BLaER1 (cell line): ENCODE measurements at regions not wholly inside any gene's neighbourhood (a gene's known extent, or its start where the extent isn't known, plus 50 kb on each side); places are given as distances from the start of the nearest gene placed in this dataset.

Source experiments
- H3K27ac ChIP-seq: shearing (Covaris generic); formaldehyde crosslinking; 2 replicates; pipeline ENCODE4 v1.8.1; 2022
- H3K27me3 ChIP-seq: shearing (Covaris generic); formaldehyde crosslinking; 2 replicates; pipeline ENCODE4 v1.8.1; 2022
- H3K36me3 ChIP-seq: shearing (Covaris generic); formaldehyde crosslinking; 2 replicates; pipeline ENCODE4 v1.8.1; 2022
- H3K4me1 ChIP-seq: shearing (Covaris generic); formaldehyde crosslinking; 2 replicates; pipeline ENCODE4 v1.8.1; 2022
- H3K4me2 ChIP-seq: shearing (Covaris generic); formaldehyde crosslinking; 2 replicates; pipeline ENCODE4 v1.8.1; 2022
- H3K4me3 ChIP-seq: shearing (Covaris generic); formaldehyde crosslinking; 2 replicates; pipeline ENCODE4 v1.8.1; 2022
- H3K9ac ChIP-seq: shearing (Covaris generic); formaldehyde crosslinking; 2 replicates; pipeline ENCODE4 v1.8.1; 2022
- H3K9me3 ChIP-seq: shearing (Covaris generic); formaldehyde crosslinking; 2 replicates; pipeline ENCODE4 v1.8.1; 2022
- H4K20me1 ChIP-seq: shearing (Covaris generic); formaldehyde crosslinking; 2 replicates; pipeline ENCODE4 v1.8.1; 2022
- Cebpa-rat ChIP-seq: shearing (Covaris generic); IDR thresholded peaks from 2 replicates; pipeline ENCODE4 v1.8.1; 2022

DNA sequence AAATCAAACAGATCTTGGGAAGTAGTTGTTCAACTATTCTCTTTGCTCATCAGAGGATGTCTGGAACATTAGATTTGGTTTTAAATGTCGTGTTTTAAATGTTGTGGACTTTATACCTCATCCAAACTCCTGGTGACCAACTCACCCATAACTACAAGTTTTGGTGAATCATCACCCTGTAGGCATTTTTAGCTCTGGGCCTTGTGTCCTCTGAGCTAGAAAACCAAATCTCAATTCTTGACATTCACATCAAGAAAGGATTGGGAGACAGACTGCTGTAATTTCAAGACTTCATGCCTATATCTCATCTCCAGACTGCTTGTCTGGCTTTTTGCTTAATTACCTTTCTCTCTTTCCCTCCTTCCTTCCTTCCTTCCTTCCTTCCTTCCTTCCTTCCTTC is 228.5 kb upstream of the ROBO2 start:
- Histone ChIP-seq H3K27me3 (no peaks in the 10 kb centered on the region), H4K20me1 (no peaks in the 10 kb centered on the region), H3K9me3 (no peaks in the 10 kb centered on the region), H3K9ac (no peak overlapping the region), H3K4me1 (no peaks in the 10 kb centered on the region), H3K4me2 (no peak overlapping the region), H3K36me3 (no peaks in the 10 kb centered on the region), H3K27ac (no peak overlapping the region), H3K4me3 (no peak overlapping the region)
- TF ChIP-seq Cebpa-rat = no peak

- H4K20me1 ChIP-seq = no peaks in the 10 kb centered on the region
- no peak for TF ChIP-seq Cebpa-rat
Measured at GRCh38 chr3:76812649-76813242, 227.2 kb upstream of the ROBO2 start.

DNA sequence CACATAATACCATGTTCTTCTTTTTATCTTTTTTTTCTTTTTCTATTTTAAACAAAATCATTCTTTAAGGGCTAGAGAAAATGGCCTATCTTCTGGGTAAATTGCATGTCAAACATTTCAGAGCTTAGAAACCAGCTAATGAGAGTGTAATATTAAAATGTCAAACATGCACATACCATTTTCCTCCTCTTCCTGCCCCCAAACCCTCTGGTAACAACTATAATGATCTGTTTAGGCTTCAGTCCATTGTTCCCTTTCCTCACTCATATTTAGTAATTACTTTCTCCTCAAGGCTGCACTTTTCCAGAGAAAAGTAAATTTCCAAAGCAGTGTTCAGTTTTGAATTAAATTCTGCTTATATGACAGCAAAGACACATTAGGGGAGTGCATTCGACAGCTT is 224.3 kb upstream of the ROBO2 start:
- no peak overlapping the region for H3K9ac ChIP-seq
- H3K4me1 ChIP-seq = no peaks in the 10 kb centered on the region
- no peaks in the 10 kb centered on the region for H3K27me3 ChIP-seq
- no peaks in the 10 kb centered on the region for H3K9me3 ChIP-seq
- no peaks in the 10 kb centered on the region for H4K20me1 ChIP-seq
- no peak overlapping the region for H3K27ac ChIP-seq
- H3K4me2 ChIP-seq = no peak overlapping the region
- no peak for TF ChIP-seq Cebpa-rat
- H3K36me3 ChIP-seq = no peaks in the 10 kb centered on the region
- H3K4me3 ChIP-seq = no peak overlapping the region

More at GRCh38 chr3:76812649-76813242, 227.2 kb upstream of the ROBO2 start:
- Histone ChIP-seq H3K4me2 (no peak overlapping the region), H3K9me3 (no peaks in the 10 kb centered on the region), H3K27me3 (no peaks in the 10 kb centered on the region), H3K36me3 (no peaks in the 10 kb centered on the region), H3K9ac (no peak overlapping the region), H3K4me3 (no peak overlapping the region), H3K27ac (no peak overlapping the region), H3K4me1 (no peaks in the 10 kb centered on the region)

DNA sequence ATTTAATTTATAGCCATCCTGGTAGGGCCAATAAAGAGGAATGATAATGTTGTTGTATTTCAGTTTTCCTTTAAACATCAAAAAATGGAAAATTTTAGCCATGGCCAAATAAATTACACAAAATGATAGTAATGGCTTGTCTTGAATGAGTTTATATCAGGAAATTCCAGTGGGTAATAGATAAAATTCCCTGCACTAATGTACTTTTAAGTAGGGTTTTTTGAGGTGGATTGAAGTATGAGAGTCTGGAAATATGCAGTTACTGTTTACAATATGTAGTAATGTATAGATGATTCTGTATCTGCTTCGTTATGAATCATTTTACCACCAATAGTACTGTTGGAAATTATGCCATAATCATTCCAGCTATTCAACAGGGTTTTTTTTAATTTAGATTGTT is 219.4 kb upstream of the ROBO2 start:
- no peak overlapping the region for H3K9ac ChIP-seq
- no peaks in the 10 kb centered on the region for H3K4me1 ChIP-seq
- H3K4me2 ChIP-seq = no peak overlapping the region
- H3K27ac ChIP-seq = no peak overlapping the region
- no peaks in the 10 kb centered on the region for H3K27me3 ChIP-seq
- no peaks in the 10 kb centered on the region for H3K9me3 ChIP-seq
- H3K4me3 ChIP-seq = no peak overlapping the region
- no peaks in the 10 kb centered on the region for H4K20me1 ChIP-seq
- no peak for TF ChIP-seq Cebpa-rat
- no peaks in the 10 kb centered on the region for H3K36me3 ChIP-seq

- no peak overlapping the region for H3K9ac ChIP-seq
- H3K36me3 ChIP-seq = no peaks in the 10 kb centered on the region
- no peaks in the 10 kb centered on the region for H4K20me1 ChIP-seq
- no peaks in the 10 kb centered on the region for H3K27me3 ChIP-seq
- H3K4me1 ChIP-seq = no peaks in the 10 kb centered on the region
- TF ChIP-seq Cebpa-rat = no peak
- no peak overlapping the region for H3K27ac ChIP-seq
- H3K4me2 ChIP-seq = no peak overlapping the region
- no peaks in the 10 kb centered on the region for H3K9me3 ChIP-seq
- no peak overlapping the region for H3K4me3 ChIP-seq
Measured at GRCh38 chr3:76824658-76825240, 215.2 kb upstream of the ROBO2 start.

DNA sequence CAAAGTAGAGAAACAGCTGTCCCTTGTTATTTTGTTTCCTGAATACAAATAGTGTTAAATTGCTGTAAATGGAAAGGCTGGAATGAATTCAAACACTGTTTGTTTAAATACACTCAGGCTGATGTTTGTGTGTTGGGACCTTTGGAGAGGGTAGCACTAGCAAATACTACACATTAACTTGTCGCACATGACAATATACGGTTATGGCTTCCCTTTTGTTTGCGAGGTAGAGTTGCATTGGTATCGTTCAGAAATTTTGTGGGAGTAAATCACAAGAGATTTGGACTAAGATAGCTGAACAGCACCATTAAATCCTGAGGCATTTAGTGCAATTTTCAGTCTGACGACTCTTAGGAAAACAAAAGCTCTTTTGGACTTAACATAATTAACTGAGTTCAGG is 213.0 kb upstream of the ROBO2 start:
- no peak overlapping the region for H3K4me2 ChIP-seq
- no peak for TF ChIP-seq Cebpa-rat
- H3K9me3 ChIP-seq = no peaks in the 10 kb centered on the region
- H4K20me1 ChIP-seq = no peaks in the 10 kb centered on the region
- no peaks in the 10 kb centered on the region for H3K27me3 ChIP-seq
- H3K36me3 ChIP-seq = no peaks in the 10 kb centered on the region
- no peak overlapping the region for H3K9ac ChIP-seq
- H3K4me1 ChIP-seq = no peaks in the 10 kb centered on the region
- no peak overlapping the region for H3K27ac ChIP-seq
- H3K4me3 ChIP-seq = no peak overlapping the region

DNA sequence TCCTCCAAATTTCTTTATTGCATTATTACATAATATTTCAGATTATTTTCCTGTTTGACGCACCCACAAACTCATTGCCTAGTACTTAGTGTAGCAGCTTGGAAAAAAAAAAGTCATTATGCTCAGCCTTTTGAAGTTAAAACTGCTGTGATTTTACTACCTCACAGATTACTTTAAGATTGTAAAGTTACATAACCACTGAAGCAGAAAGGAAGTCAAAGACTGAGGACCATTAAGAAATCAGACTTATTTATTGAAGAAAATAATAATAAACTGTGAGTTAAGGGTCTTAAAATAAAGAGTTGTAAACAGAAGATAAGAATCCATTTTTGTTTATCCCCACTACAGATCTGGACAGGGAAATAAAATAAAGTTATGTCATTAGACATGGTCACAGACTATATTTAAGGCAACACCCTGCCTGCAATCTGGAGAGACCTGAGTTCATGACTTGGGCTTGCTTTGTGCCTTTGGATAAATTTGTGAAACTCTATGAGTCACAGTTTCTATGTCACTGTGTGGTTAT is 212.1 kb upstream of the ROBO2 start:
- Histone ChIP-seq H3K27me3 (no peaks in the 10 kb centered on the region), H3K4me2 (no peak overlapping the region), H3K9me3 (no peaks in the 10 kb centered on the region), H3K4me3 (no peak overlapping the region), H3K36me3 (no peaks in the 10 kb centered on the region), H3K9ac (no peak overlapping the region), H3K27ac (no peak overlapping the region), H3K4me1 (no peaks in the 10 kb centered on the region), H4K20me1 (no peaks in the 10 kb centered on the region)
- TF ChIP-seq Cebpa-rat = no peak

DNA sequence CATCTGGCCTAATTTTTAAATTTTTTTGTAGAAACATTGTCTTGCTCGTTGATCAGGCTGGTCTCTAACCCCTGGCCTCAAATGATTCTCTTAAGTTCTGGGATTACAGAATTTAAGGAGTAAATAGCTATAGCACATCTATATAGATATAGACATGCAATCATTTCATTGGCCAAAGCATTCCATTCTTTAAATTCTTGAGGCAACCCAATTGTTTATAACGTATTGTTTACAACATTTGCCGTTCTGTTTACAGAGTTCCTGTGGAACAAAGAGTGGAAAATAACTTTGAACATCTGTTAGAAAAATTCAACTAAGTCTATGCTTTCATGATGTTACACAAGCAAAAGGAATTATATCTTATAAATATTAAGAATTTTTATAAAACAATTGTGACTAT is 205.2 kb upstream of the ROBO2 start:
- H3K9me3 ChIP-seq = no peaks in the 10 kb centered on the region
- H3K27me3 ChIP-seq = no peaks in the 10 kb centered on the region
- H3K27ac ChIP-seq = no peak overlapping the region
- H3K4me1 ChIP-seq = no peaks in the 10 kb centered on the region
- H3K36me3 ChIP-seq = no peaks in the 10 kb centered on the region
- no peak overlapping the region for H3K9ac ChIP-seq
- TF ChIP-seq Cebpa-rat = no peak
- no peaks in the 10 kb centered on the region for H4K20me1 ChIP-seq
- H3K4me2 ChIP-seq = no peak overlapping the region
- H3K4me3 ChIP-seq = no peak overlapping the region

- Histone ChIP-seq H4K20me1 (no peaks in the 10 kb centered on the region), H3K27me3 (no peaks in the 10 kb centered on the region), H3K27ac (no peak overlapping the region), H3K4me3 (no peak overlapping the region), H3K9me3 (no peaks in the 10 kb centered on the region), H3K9ac (no peak overlapping the region), H3K36me3 (no peaks in the 10 kb centered on the region), H3K4me2 (no peak overlapping the region), H3K4me1 (no peaks in the 10 kb centered on the region)
- TF ChIP-seq Cebpa-rat = no peak
Measured at GRCh38 chr3:76841747-76842146, 198.2 kb upstream of the ROBO2 start.

- no peaks in the 10 kb centered on the region for H3K9me3 ChIP-seq
- H3K27ac ChIP-seq = no peak overlapping the region
- H3K4me3 ChIP-seq = no peak overlapping the region
- no peaks in the 10 kb centered on the region for H4K20me1 ChIP-seq
- no peak overlapping the region for H3K9ac ChIP-seq
- no peaks in the 10 kb centered on the region for H3K36me3 ChIP-seq
- H3K27me3 ChIP-seq = no peaks in the 10 kb centered on the region
- TF ChIP-seq Cebpa-rat = no peak
- no peak overlapping the region for H3K4me2 ChIP-seq
- H3K4me1 ChIP-seq = no peaks in the 10 kb centered on the region
Measured at GRCh38 chr3:76842216-76842615, 197.7 kb upstream of the ROBO2 start.
